ENCODE measurements at regions not wholly inside any gene's neighbourhood (a gene's known extent, or its start where the extent isn't known, plus 50 kb on each side); places are given as distances from the start of the nearest gene placed in this dataset.

DNA sequence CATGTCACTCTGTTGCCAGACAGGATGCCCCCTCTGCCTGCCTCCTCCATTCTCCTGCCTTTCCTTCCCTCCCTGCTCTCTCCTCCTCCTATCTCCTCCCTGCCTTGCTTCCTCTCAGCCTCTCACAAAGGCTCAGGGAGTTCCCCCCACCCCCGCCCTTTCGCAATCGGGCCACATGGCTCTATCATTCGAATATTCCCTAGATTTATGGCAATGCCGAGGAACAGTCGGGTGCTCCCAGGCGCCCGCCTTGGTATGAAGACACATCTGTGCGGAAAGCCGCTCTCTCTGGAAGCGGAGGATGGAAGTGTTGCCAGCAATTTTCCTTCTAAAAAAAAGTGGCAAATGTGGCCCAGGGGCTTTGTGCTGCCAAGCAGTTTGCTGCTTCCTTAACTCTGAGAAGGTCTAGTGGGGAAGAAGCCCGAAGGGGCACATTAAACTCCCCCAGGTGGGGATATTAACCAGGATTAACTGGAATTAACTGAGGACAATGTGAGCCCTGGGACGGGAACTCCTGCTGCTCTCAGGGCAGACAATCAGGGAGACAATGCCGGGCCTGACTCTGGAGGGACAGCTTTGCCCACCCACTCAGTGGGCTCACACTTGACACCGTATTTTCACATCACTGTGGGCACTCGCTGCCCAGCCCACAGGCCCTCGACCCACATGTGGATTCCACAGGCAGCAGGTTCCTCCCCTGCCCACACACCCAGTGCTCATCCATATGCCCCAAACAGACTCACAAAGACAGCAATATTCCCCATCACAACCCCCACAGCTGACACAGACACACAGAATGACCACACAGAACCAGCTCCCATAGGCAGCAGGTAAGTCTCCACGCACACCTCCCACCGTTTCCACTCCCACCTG lies 88.4 kb upstream of the SMNDC1 start:
- TF ChIP-seq ZNF33A (CRISPR knock-in tag; IDR thresholded peaks at IDR 0.05; ENCODE audit: borderline replicate concordance), result no peak
- TF ChIP-seq, protein P1, sequence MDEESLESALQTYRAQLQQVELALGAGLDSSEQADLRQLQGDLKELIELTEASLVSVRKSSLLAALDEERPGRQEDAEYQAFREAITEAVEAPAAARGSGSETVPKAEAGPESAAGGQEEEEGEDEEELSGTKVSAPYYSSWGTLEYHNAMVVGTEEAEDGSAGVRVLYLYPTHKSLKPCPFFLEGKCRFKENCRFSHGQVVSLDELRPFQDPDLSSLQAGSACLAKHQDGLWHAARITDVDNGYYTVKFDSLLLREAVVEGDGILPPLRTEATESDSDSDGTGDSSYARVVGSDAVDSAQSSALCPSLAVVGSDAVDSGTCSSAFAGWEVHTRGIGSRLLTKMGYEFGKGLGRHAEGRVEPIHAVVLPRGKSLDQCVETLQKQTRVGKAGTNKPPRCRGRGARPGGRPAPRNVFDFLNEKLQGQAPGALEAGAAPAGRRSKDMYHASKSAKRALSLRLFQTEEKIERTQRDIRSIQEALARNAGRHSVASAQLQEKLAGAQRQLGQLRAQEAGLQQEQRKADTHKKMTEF (CRISPR knock-in tag; IDR thresholded peaks at IDR 0.05), result no peak
- no peak for TF ChIP-seq SRSF1 (optimal IDR thresholded peaks at IDR 0.05; ENCODE audit: low read depth, low read length)
- no peak for TF ChIP-seq NFIC (IDR thresholded peaks at IDR 0.05; ENCODE audit: low read length)
- TF ChIP-seq, protein P2, sequence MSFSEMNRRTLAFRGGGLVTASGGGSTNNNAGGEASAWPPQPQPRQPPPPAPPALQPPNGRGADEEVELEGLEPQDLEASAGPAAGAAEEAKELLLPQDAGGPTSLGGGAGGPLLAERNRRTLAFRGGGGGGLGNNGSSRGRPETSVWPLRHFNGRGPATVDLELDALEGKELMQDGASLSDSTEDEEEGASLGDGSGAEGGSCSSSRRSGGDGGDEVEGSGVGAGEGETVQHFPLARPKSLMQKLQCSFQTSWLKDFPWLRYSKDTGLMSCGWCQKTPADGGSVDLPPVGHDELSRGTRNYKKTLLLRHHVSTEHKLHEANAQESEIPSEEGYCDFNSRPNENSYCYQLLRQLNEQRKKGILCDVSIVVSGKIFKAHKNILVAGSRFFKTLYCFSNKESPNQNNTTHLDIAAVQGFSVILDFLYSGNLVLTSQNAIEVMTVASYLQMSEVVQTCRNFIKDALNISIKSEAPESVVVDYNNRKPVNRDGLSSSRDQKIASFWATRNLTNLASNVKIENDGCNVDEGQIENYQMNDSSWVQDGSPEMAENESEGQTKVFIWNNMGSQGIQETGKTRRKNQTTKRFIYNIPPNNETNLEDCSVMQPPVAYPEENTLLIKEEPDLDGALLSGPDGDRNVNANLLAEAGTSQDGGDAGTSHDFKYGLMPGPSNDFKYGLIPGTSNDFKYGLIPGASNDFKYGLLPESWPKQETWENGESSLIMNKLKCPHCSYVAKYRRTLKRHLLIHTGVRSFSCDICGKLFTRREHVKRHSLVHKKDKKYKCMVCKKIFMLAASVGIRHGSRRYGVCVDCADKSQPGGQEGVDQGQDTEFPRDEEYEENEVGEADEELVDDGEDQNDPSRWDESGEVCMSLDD (CRISPR knock-in tag; IDR thresholded peaks at IDR 0.05; ENCODE audit: borderline replicate concordance), result no peak

Data from HepG2 (cell line).